ENCODE measurements at regions not wholly inside any gene's neighbourhood (a gene's known extent, or its start where the extent isn't known, plus 50 kb on each side); places are given as distances from the start of the nearest gene placed in this dataset.

DNA sequence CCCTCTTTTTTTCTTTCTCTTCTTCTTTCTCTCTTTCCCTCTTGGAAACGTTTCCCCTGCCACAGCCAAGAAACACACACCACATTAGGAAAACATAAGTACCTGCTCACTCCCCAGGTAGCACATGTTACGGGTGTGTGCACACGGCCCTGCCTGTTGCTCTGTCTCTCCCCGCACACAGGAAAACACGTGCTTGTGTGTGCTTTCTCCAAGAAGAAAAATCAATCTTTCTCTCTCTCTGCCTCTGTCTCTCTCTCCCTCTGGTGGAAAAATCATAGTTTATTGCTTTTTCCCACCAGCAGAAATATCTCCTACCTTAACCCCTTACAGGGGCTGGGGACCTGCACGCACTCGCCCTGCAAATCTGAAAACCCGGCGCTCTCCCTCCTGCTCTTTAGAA lies 102.3 kb downstream of the EDN3 start:
- TF ChIP-seq, protein P1, sequence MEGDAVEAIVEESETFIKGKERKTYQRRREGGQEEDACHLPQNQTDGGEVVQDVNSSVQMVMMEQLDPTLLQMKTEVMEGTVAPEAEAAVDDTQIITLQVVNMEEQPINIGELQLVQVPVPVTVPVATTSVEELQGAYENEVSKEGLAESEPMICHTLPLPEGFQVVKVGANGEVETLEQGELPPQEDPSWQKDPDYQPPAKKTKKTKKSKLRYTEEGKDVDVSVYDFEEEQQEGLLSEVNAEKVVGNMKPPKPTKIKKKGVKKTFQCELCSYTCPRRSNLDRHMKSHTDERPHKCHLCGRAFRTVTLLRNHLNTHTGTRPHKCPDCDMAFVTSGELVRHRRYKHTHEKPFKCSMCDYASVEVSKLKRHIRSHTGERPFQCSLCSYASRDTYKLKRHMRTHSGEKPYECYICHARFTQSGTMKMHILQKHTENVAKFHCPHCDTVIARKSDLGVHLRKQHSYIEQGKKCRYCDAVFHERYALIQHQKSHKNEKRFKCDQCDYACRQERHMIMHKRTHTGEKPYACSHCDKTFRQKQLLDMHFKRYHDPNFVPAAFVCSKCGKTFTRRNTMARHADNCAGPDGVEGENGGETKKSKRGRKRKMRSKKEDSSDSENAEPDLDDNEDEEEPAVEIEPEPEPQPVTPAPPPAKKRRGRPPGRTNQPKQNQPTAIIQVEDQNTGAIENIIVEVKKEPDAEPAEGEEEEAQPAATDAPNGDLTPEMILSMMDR (IDR thresholded peaks at IDR 0.05; ENCODE audit: borderline replicate concordance, insufficient read depth, low read depth, low read length), result no peak
- no peak overlapping the region for H3K4me3 ChIP-seq (ENCODE audit: low read depth, low read length)

DNA sequence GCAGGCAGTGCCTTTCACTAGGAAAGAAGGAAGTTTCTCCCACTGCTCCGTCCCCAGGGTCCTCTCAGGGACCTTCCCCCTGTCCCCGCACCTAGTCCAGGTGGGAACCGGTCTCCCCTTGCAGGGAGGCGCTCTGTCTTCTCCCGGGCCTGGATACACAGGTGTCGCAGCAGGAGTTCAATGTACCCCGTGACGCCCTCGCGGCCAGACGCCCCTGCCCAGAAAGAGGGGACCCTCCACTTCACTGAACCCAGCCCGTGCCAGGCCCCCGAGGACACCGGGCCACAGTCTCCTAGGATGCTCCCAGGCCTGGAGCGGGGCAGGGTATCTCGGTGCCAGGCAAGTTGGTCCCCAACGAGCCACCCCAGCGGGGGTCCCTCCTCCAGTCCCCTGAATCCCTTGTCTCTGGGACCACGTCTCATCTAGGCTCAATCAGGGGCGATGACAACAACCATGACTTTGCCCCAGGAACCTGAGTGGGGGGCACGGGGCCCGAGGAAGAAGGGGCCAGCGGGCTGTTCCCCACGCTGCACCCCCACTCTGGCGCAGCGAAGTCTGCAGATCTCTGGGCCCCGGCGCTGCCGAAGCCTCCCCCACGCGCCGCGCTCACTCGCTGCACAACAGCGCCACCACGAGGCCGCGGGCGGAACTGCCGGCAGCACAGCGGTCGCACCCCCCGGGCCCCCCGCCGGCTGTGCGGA lies 103.0 kb downstream of the EDN3 start:
- no peak overlapping the region for H3K4me3 ChIP-seq (ENCODE audit: low read depth, low read length)
- TF ChIP-seq, protein P1 (IDR thresholded peaks at IDR 0.05; ENCODE audit: borderline replicate concordance, insufficient read depth, low read depth, low read length), result peak; percentile 97

DNA sequence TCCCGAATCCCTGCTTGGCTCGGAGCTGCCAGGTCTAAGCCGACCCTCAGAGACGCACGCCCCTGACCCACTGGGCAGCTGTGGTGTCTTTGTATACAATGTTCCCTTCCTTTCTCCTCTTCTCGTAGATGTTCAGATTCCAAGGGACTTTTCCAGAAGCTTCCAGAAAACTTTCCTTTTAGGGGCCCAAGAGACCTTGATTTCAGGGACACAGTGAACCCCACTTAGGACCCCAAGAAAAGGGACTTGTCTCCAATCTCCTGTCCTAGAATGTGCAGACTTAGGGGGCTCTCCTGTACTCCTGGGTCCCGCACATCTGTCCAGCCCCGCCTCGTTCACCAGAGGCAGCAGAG lies 103.5 kb downstream of the EDN3 start:
- TF ChIP-seq, protein P1 (IDR thresholded peaks at IDR 0.05; ENCODE audit: borderline replicate concordance, insufficient read depth, low read depth, low read length), result no peak

DNA sequence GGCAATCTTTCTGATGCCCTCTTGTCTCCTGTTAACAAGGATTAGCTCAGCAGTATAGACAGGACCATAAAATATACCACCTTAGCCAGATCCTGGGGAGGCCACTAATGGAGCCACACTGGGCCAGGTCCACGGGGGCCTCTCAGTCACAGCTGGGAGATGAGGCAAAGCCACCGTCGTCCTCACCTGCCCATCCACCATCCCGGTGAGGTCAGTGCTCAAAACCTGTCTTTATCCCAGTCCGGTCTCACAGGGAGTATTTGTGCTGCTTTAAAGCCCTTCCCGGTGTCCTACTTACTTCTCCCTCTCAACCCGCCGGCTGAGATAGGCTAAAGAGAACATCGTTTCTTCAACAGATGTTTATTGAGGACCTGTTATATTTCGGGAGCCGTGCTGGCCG lies 104.3 kb downstream of the EDN3 start:
- H3K4me3 ChIP-seq (ENCODE audit: low read depth, low read length), result no peak overlapping the region
- TF ChIP-seq, protein P1 (IDR thresholded peaks at IDR 0.05; ENCODE audit: borderline replicate concordance, insufficient read depth, low read depth, low read length), result no peak

More for the DNA sequence above, 103.5 kb downstream of the EDN3 start:
- no peak overlapping the region for H3K4me3 ChIP-seq (ENCODE audit: low read depth, low read length)

DNA sequence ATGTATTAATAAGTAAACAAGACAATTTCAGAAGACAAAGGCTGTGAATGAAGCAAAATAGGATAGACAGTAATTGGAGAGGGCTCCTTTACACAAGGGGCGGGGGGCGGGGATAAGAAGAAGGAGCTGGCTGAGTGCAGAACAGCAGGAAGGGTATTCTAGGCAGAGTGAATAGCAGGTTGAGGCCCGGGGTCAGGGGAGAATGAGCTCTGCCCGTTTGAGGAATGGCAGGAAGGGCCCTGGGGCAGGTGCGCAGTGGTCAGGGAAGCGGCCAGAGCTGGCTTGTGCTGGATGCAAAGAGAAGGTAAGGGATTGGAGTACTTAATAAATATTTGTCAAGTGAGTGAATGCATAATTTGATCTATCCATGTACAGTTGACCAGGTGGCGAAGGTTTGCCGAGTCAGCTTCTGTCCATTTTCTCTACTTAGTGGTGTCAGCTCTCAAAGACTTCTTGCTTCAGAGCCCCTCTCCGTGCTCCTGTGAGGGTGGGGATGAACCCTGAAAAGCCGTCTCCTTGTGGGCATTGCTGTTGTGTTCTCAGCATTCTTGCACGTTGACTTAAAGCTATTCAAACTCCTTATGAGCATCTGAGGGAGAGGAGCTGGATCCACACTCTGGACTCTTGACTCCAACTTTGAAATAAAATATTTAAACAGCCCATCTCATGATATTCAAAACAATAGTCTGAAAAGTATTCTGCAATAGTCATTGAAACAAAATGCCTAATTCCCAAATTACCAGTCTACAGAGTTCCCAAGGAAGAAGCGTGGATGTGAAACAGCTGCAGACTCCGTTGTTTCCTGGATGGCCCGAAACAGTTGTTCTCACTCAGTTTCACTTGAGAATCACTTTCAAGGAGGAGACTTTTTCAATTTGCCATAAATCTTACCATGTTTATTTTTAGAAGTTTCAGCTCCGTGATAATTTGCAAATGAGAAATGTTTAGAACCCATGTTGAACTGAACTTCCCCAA lies 105.1 kb downstream of the EDN3 start:
- no peak overlapping the region for H3K4me3 ChIP-seq (ENCODE audit: low read depth, low read length)
- TF ChIP-seq, protein P1 (IDR thresholded peaks at IDR 0.05; ENCODE audit: borderline replicate concordance, insufficient read depth, low read depth, low read length), result no peak

DNA sequence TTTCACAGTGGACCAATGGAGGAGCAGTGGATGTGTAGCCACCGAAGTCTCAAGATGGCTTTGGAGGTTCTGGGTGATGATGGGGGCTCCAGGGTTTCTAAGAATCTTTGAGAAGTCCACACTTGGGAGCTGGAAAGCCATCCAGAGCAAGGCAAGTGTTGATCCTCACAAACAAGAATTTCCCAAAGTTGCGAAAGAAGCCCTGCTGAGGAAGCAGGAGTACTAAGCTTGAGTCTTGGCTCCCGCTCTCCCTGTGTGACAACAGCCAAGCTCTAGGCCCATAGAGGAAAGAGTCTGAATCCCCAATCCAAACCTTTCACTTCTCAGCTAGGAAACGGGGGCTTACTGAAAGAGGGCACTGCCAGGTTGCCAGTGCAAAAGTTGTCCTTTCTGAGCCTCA lies 106.0 kb downstream of the EDN3 start:
- no peak overlapping the region for H3K4me3 ChIP-seq (ENCODE audit: low read depth, low read length)
- TF ChIP-seq, protein P1 (IDR thresholded peaks at IDR 0.05; ENCODE audit: borderline replicate concordance, insufficient read depth, low read depth, low read length), result no peak
